ENCODE measurements at regions not wholly inside any gene's neighbourhood (a gene's known extent, or its start where the extent isn't known, plus 50 kb on each side); places are given as distances from the start of the nearest gene placed in this dataset.

GRCh38 chr14:66365388-66365787 is 120.8 kb upstream of the CCDC196 start:
- ATAC-seq (ENCODE audit: low FRiP score) (no peak), DNase-seq (ENCODE audit: low spot score) (no peak)
- TF ChIP-seq CTCF (IDR thresholded peaks at IDR 0.05): no peak

- DNase-seq (ENCODE audit: low spot score): no peak
- no peak for TF ChIP-seq CTCF (IDR thresholded peaks at IDR 0.05)
- no peak for ATAC-seq (ENCODE audit: low FRiP score)
These were observed 116.9 kb upstream of the CCDC196 start for GRCh38 chr14:66369157-66369697.

- TF ChIP-seq CTCF (IDR thresholded peaks at IDR 0.05): no peak
- ATAC-seq (ENCODE audit: low FRiP score) (no peak), DNase-seq (ENCODE audit: low spot score) (no peak)
These were observed 114.4 kb upstream of the CCDC196 start for GRCh38 chr14:66371776-66372175.

- TF ChIP-seq CTCF (IDR thresholded peaks at IDR 0.05): no peak
- ATAC-seq (ENCODE audit: low FRiP score) (no peak), DNase-seq (ENCODE audit: low spot score) (no peak)
These were observed 110.9 kb upstream of the CCDC196 start for GRCh38 chr14:66375046-66375964.

- no peak for ATAC-seq (ENCODE audit: low FRiP score)
- DNase-seq (ENCODE audit: low spot score): no peak
- no peak for TF ChIP-seq CTCF (IDR thresholded peaks at IDR 0.05)
These were observed 108.6 kb upstream of the CCDC196 start for GRCh38 chr14:66377574-66377973.

GRCh38 chr14:66378712-66379505 is 107.3 kb upstream of the CCDC196 start:
- no peak for TF ChIP-seq CTCF (IDR thresholded peaks at IDR 0.05)
- ATAC-seq (ENCODE audit: low FRiP score): peak; percentile 88
- DNase-seq (ENCODE audit: low spot score): no peak

Data from omental fat pad (tissue), 3 donors.